Astrocyte (in vitro differentiated cells and primary cell): ENCODE measurements at regions not wholly inside any gene's neighbourhood (a gene's known extent, or its start where the extent isn't known, plus 50 kb on each side); places are given as distances from the start of the nearest gene placed in this dataset.

Source experiments
- EZH2 ChIP-seq: IDR thresholded peaks from 2 replicates; pipeline ENCODE4 v1.6.1; 2012; ENCODE audit warnings: mild to moderate bottlenecking, low read length, inconsistent platforms; ENCODE audit not compliant: insufficient read depth
- TF ChIP-seq, protein P1 (sequence below): IDR thresholded peaks from 2 replicates; pipeline ENCODE4 v1.5.1; 2011; ENCODE audit warnings: low read depth, mild to moderate bottlenecking, inconsistent platforms, low read length, moderate library complexity; ENCODE audit not compliant: insufficient read depth

DNA sequence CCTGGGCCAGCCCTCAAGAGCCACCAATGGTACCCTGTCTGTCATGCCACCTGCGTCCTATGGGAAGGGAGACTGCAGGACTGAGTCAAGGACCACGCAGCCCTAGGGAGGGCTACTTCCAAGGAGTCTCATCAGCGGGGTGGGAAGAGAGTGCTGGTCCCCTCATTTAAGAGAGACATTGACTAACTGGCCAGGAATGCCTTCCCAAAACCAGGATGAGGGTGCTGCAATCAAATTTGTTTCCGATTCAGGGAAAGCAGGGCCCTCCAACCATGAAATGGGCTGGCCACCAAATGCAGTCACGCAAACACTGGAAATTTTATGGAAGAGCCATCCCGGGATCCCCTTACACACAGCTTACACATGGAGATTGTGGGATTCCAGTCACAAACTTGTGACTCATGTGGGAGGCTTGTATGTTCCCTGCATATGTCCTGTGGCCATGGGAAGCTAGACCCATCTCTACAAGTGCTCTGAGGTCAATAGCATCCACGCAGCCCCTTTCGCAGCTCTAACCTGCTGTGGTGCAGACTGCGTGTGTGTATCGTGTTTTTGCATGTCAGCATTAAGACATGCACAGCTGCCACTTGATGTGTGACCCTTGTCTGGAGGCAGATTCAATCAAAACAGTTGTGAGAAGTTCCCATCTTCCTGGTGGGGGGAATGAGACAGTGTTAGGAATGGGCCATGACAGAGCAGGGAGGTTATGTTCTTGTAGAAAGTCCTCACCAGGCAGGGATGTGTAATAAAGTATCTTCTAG lies 53.0 kb upstream of the CST7 start:
- TF ChIP-seq, protein P1, sequence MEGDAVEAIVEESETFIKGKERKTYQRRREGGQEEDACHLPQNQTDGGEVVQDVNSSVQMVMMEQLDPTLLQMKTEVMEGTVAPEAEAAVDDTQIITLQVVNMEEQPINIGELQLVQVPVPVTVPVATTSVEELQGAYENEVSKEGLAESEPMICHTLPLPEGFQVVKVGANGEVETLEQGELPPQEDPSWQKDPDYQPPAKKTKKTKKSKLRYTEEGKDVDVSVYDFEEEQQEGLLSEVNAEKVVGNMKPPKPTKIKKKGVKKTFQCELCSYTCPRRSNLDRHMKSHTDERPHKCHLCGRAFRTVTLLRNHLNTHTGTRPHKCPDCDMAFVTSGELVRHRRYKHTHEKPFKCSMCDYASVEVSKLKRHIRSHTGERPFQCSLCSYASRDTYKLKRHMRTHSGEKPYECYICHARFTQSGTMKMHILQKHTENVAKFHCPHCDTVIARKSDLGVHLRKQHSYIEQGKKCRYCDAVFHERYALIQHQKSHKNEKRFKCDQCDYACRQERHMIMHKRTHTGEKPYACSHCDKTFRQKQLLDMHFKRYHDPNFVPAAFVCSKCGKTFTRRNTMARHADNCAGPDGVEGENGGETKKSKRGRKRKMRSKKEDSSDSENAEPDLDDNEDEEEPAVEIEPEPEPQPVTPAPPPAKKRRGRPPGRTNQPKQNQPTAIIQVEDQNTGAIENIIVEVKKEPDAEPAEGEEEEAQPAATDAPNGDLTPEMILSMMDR: no peak
- TF ChIP-seq EZH2: no peak
